Stimulated activated CD8-positive, alpha-beta memory T cell treated with anti-CD3 and anti-CD28 coated beads, Interleukin-4, amount 100 ng/mL, for 4 hours (primary cell): ENCODE measurements at regions not wholly inside any gene's neighbourhood (a gene's known extent, or its start where the extent isn't known, plus 50 kb on each side); places are given as distances from the start of the nearest gene placed in this dataset.

ENCODE experiments used
- DNase-seq, 2 donors: peaks; one replicate each; pipeline ENCODE4 v3.0.0-alpha.2; 2020; ENCODE audit warnings: low read depth in 2 of 2, low spot score in 1 of 2

DNA sequence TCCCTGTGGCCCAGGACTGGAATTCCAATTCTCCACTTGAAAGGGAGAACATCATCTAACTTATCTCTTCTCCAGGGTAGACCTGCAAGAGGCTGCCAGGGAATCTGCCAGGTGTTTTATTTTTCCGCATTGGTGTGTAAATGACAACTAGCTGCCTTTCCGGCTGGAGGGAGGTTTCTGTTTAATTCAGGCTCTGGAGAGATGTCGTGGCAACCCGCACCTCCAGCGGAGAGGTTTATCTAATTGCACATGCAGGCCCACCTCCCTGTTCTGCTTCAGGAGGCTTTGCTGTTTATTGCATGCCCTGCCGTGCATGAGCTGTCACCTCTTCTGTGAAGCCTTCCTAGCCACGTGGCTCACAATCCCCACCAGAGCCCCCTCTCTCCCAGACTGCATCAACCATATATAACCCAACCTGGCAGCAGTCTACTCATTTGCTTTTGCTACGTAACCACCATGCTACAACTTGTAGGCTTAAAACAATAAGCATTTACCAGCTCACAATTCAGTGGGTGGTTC is 151.6 kb downstream of the C1orf94 start:
- DNase-seq = no peak

DNA sequence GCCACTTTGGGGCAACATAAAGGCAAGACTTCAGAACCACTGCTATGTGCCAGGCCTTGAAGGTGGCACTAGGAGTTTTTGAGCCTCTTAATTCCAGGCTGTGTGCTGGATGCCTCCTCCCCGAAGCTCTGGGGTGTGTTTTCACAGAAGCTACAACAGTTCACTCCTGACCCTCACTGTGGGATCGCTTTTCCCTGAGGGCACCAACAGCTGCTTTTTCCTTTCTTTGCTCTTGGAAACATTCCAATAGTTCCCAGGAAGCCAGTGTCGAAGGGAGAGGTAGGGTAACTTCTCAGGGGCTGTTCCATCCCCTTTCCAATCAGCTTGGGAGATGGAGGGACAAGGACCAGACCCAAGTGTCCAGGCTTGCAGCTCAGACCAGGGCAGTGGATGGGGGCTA is 153.4 kb downstream of the C1orf94 start:
- DNase-seq = no peak

DNA sequence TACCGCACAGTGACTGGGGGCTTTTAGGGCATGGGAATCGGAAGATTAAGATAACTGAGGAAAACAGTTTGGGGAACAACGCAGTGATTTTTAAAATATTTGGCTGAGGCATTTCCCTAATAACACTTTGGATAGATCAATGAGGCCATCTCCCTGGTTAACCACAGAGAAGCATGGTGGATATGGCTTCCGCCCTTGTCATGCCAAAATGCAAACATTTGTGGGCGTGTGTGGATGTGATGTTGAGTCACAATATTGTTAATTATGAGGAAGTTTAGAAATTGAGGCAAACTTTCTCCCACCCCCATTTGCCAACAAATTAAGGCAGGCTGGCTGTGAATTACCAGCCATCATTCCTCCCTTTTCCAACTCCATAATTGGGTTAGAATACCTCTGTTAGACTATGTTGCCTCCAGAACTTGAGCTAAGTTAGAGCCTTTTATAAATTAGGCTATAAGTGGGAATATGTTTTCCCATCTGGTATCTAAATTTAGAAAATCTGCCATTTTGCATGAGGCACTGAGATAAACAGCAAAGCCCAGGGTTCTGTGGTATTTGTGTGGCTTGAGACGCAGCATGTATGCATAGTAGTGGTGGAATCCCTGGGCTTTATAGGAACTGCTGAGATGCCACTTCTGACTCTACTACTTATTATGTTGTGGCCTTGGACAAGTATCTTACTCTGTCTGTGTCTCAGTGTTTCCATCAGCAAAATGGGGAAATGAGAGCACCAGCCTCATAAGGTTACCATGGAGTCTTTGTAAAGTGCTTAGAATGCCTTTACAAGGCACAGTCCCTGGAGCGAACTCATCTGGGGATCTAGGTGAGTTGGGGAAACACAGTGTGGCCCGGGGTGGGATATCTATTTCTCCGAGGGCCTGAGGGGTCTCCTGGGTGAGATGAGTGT is 154.6 kb downstream of the C1orf94 start:
- no peak for DNase-seq

DNA sequence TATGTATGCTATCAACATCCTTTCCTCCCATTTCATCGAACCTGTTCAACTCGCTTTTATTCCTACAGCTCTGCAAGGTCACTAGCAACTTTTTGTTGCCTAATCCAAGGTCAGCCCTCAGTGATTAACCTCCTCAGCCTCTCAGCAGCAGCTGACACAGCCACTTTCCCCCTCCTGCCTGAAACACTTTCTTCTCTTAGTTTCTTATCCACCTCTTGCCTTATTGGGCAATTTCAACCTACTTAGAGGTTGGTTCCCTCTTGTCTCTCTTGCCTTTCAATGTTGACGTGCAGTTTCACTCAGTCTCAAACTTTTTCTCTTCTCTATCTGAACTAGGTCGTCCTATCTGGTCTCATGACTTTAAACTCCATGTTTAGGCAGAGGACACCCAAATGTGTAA is 156.3 kb downstream of the C1orf94 start:
- no peak for DNase-seq

DNA sequence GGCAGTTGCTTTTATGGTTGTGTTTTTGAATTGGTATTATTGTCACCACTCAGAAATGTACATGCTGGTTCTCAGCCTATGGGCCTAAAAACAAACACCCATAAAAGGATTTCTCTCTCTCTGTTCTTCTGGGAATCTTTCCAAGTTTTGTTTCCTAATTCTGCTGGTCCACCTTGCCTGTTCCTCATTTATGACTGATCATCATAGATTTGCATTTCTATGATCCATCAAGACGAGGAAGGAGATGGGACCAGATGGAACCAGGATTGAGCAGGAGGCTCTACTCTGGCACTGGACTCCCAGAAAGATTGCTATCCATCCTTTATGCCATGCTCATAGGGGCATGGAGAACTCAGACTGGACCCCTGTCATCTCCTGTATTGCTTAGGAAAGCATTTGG is 162.2 kb downstream of the C1orf94 start:
- no peak for DNase-seq

DNA sequence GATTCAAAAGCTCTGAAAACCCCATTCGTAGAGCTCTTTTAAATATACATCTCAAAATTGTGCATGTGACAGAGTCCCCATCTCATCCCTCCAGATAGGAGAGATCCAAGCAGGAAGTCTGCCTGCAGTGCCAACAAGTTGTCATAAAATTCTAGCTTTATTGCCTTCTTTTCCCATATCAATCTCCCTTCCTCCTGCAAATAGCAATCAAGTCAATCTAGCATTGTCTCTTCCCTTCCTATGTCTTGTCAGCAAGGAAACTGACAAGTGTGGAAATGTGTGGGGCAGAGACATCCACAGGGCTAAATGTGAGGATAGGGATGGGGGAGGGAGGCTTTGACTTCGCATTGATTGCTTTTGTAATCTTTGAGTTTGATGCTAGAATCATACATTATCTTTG is 165.2 kb downstream of the C1orf94 start:
- no peak for DNase-seq

DNA sequence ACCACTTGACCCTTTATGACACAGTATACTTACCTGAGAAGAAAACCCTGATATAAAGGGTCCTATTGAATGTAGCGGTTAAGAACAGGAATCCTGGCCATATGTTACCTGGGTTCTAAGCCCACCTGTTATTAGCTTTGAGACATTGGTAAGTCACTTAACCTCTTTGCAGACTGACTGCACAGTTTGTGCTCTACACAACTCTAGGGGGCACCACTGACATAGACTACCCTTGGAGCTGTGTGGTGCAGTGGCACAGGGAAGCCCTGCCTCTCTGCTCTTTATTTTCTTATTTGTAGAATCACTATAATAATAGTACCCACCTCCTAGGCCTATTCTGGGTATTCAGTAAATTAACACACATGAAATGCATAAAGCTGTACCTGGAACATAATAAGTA is 165.6 kb downstream of the C1orf94 start:
- DNase-seq = no peak

DNA sequence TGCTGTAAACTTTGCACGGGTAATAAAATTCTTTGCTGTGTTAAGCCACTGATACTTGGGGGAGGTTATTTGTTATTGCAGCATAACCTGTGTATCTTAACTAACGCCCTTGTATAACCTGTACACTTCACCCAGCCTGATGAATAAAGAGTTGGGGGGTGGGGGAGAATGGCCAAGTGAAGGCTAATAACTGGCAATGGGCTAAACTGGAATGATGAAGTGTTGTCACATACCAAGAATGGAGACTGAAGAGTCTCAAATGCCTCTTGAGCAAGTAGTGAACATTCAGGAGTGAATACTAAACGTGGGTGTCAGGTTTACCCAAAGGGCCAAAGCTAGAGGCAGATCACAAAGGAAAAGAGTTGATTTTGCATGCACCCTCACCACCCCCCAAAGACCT is 169.4 kb downstream of the C1orf94 start:
- no peak for DNase-seq

DNA sequence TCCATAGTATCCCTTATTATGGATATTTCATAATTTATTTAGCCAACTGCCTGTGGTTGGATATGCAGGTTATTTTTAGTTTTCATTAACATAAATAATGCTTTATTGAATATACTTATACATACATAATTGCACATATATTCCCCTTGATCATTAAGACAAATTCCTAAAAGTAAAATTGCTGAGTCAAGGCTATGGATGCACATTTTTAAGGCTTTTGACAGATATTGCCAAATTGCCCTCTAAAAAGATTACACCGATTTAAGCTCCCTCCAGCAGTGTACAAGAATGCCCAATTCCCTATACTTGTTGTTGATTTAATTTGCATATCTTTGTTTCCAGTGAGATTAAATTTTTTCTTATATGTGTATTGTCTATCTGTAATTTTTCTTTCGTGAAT is 176.7 kb downstream of the C1orf94 start:
- DNase-seq = no peak

DNA sequence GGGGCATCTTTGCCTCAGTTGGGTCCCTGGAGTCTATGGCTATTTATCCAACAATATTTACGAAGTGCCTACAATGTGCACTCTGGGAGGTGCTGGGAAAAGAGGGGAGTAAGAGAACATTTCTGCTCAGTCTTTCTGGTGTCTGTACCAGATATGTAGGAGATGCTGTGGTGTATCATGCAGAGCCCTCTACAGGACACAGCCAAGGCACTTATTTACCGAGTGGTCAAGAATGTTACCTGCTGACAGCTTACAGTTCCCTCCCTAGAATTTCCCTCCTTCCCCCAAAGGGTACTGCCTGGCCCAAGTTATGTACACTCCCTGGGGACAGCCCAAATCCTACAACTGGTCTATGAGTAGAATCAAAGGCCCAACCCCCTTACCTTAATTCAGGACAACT is 177.7 kb downstream of the C1orf94 start:
- no peak for DNase-seq

DNA sequence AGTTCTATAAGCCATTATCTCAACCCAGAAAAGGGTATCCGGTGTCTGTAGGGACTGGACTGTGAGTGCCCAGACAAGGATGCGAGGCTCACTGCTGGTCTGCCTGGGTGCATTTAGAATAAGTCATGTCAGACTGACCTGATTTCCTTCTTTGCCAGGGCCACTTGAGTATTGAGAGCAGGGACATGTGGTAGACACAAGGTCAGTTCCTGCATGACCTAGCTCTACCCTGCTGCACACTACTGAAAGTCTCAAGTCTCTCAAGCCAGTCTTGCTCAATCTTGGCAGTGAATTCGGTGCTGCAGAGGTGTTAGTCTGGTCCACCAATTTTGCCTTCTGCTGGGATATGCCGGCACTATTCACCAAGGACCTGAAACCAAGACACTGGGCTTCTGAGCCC is 180.1 kb downstream of the C1orf94 start:
- no peak for DNase-seq

DNA sequence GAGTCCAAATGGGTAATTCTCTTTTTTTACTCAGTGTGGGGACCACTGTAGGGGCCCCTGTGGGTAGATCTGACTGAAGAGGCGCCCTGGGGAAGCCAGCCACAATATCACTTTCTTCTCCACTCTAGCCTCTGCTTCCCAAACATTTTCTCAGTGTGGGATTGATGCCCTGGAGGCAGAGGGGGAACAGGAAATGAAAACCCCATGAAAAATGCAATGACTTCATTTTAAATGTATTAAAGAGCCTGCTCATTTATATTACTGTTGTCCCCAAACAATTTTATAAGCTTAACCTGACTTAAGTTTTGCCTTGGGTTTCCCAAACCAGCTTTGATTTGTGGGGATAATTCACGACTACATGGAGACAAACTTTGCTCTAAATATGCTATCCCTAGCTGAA is 181.9 kb downstream of the C1orf94 start:
- DNase-seq = no peak

DNA sequence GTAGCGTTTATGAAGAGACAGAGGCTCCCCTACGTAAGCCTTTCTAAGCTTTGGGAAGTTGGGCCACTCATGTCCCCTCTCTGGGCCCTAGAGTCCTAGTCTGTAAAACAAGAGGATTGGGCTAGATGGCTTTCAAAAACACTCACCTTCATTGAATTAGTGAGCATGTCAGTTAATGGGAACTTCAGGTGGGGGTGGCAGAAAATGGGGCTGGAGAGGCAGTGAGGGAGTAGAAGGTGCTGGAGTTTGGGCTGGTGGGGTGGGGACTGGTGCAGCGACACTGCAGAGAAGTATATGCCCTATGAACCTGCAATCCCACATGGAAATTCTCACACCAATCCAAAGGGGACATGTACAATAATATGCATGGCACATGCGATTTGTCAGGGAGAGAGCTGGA is 182.7 kb downstream of the C1orf94 start:
- DNase-seq = no peak

DNA sequence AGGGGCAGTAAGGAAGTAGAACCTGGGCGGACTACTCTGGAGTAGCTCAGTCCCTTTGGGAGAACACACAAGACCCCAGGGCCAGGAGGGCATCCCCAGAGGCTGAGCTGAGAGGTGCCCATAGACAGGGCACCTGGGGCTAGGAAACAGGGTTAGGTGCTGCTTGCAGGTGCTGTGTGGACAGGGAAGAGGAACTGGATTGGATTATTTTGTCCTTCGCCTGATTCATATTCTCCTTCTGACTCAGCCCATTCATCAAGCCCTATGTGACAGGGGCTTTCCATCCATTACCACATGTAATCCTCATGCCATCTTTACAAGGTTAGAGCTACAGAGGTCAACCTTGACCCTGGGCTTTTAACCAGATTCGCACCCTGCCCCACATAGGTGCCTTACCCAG is 183.9 kb downstream of the C1orf94 start:
- DNase-seq = no peak

DNA sequence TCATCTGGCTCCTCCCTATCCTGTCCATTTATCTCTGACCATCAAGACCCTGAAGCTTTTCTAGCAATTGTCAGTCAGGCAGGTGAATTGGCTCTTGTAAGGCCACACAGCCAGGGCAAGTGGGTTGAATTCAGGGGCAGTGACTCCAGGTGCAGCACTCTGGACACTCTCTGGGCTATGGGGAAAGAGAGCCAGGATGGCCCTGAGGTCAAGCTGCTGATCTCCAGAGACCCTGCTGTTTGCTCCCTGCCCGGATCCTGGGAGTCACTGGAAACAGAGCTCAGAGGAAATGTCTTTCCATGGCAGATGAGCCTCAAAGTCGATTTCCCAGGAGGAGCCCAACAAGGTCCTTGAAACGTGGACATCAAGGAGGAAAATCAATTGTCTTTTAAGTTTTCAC is 184.4 kb downstream of the C1orf94 start:
- DNase-seq = no peak

DNA sequence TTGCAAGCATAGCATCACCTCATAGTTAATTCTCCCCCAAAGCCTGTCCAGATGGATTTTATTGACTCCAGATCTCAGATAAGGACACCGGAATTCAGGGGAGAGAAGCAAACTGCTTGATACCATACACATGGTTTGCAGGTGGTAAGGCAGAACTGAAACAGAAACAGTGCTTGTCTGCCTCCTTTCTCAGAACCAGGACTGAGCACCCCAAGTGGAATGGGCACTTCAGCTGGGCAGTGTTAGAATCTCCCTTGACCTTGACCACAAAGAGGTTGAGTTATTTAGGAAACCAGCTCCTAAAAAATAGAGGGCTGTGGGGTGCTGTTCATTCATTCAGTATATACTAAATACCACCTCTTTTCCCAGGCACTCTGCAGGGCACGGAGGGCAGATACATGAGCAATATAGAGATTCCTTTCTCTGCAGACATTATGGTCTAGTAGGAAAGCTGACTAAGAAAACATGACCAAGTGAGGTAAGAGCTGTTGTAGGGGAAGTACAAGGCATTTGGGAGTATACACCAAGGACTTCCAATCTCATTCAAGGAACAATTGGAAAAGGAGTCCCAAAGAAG is 185.2 kb downstream of the C1orf94 start:
- DNase-seq = no peak

DNA sequence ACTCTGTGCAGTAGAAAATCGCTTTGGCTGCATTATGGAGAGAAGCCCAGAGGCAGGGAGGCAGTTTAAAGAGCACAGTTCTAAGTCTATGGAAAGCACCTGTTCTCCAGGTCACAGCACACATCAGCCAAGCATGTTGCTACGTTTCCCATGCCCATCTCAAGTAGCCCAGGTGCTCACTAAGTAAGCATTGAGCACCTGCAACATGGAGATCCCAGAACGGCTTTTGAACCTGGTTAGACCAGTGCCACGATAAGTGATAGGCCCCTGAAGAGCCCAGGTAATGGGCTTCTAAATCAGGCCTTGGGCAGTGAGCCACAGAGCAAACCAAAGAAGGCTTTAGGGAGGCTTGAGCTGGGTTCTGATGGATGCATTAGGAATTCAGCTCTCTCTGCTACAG is 186.2 kb downstream of the C1orf94 start:
- no peak for DNase-seq

DNA sequence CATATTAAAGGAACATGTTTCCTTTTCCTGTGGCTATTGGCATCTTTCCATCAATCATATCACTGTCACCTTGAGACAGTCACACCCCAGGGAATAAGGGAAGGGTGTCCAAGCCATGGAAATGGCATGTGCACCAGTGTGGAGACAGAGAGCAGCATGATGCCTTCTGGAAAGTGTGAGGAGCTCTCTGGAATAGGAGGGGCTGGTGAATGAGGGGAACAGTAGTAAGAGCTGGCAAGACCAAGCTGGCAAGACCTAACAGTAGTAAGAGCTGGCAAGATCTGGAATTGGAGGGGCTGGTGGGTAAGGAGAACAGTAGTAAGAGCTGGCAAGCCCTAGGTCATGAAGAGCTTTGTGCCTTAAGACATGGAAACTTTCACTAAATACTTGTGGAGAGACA is 186.7 kb downstream of the C1orf94 start:
- DNase-seq = no peak

DNA sequence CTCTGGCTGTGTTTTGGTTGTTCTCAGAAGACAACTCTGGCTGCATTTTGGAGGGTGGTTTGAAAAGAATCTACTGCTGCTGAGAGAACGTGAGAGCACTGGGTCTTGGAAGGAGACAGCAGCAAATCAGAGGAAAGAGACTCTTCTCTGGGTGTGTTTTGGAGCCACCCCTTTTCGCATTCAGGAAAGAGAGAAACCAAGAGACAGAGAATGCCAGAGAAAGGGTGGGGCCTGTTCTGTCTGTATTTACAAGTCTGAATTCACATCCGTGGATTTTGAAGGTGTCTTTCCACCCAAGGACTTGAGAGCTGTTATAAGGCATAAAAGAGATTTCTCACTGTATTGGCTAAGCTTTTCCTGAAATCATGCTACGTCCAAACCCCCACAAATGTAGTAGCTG is 187.2 kb downstream of the C1orf94 start:
- no peak for DNase-seq

DNA sequence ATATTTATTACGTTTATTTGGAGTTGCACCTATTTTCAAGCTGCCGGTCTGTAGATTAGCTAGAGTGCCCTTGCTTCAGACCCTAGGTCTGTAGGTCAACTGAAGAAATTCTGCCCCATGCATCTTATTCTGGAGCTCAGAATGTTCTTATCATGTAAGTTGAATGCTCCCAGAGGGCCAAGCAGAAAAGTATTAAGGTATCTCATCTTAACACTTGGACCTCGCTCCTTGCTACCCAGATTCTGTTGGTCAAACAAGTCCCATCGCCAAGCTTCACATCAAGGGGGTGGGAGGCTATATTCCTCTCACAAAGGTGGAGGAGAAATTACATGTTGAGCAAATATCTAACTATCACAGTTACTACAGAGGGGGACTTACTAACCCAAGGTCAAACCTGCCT is 187.7 kb downstream of the C1orf94 start:
- DNase-seq = no peak

DNA sequence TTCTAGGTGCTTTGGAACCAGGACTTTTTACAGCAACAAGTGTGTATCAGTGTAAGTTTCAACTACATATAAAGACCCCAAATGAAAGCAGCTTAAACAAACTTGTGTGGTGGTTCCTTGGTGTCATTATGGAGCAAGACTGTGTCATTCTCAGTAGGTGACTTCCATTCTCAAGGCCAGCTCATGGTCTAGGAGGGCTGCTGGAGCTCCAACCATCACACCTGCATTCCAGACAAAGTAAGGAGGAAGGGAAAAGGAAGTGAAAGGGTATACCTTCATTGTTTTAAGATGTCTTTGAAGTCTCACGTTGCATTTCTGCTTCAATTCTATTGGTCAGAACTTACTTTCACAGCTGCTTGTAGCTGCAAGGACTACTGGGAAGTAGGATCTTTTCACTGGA is 188.6 kb downstream of the C1orf94 start:
- no peak for DNase-seq

DNA sequence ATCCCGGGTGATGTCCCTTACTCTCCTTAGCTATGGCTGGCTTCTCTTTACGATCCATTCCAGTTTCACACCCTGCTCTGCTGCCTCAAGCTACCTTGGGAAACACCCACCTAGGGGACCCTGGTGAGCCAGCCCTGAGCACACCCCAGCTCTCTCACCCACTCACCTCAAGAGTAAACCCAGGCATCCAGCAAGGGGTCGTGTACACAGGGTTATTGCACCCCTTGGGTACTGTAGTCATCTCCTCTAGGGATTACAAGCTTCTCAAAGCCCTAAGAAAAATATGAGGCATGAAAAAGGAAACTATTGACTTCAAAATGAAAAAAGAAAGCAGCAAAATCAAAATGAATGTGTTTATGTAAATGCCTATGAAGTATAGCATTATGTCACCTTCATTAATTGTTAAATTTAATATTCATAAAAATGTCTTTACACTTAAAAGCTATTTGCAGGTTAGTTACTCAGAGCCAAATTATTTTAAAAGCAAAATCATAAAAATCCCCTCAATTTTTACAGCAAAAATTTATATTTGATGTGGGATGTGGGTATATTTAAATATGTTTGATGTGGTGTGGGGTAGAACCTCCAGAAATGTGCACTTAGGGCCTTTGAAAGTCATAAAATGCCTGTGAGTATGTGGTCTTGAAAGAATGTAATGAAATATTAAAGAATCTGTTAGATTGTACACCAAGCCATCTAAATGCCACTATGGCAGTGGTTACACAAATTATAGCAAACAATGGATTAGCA is 190.3 kb downstream of the C1orf94 start:
- no peak for DNase-seq
